ENCODE measurements at regions not wholly inside any gene's neighbourhood (a gene's known extent, or its start where the extent isn't known, plus 50 kb on each side); places are given as distances from the start of the nearest gene placed in this dataset.
A peak's percentile ranks its signal among the peaks of the same experiment; 100 is the strongest.
"Not testable (repeated sequence)": the region's sequence is repeated elsewhere in the genome, so short reads cannot be mapped to it uniquely, and the experiment has no call there.

GRCh38 chr2:16750175-16750924 lies 84.7 kb upstream of the CYRIA start:
- no peak overlapping the region for H3K4me3 ChIP-seq (ENCODE audit: low read depth, low read length)
- DNase-seq (ENCODE audit: low read depth): no peak
- no peak for TF ChIP-seq CTCF (conservative IDR thresholded peaks at IDR 0.05; ENCODE audit: low read depth, low read length)

- H3K4me3 ChIP-seq (ENCODE audit: low read depth, low read length); DNase-seq (ENCODE audit: low read depth): not testable (repeated sequence)
Observed at GRCh38 chr2:16748511-16749266, 83.1 kb upstream of the CYRIA start.

DNA sequence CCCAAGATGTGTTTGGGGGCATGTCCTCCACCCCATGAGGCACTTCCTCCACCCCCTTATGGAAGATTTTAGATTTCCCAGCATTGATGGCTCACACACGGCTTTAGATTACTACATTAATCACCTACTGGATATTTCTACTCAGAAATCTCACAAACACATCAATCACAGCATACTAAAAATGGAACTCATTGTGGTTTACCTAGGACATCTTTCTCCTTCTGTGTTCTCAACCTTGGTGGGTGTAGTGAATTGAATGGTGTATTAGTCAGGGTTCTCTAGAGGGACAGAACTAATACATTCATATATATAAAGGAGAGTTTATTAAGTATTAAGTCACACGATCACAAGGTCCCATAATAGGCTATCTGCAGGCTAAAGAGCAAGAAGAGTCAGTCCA lies 82.1 kb upstream of the CYRIA start:
- H3K4me3 ChIP-seq (ENCODE audit: low read depth, low read length): no peak overlapping the region
- DNase-seq (ENCODE audit: low read depth): no peak
- no peak for TF ChIP-seq CTCF (conservative IDR thresholded peaks at IDR 0.05; ENCODE audit: low read depth, low read length)

- no peak overlapping the region for H3K4me3 ChIP-seq (ENCODE audit: low read depth, low read length)
- DNase-seq (ENCODE audit: low read depth): no peak
- no peak for TF ChIP-seq CTCF (conservative IDR thresholded peaks at IDR 0.05; ENCODE audit: low read depth, low read length)
Observed at GRCh38 chr2:16747257-16747656, 81.6 kb upstream of the CYRIA start.

GRCh38 chr2:16746833-16747232 lies 81.2 kb upstream of the CYRIA start:
- no peak for DNase-seq (ENCODE audit: low read depth)
- TF ChIP-seq CTCF (conservative IDR thresholded peaks at IDR 0.05; ENCODE audit: low read depth, low read length): no peak
- no peak overlapping the region for H3K4me3 ChIP-seq (ENCODE audit: low read depth, low read length)

DNA sequence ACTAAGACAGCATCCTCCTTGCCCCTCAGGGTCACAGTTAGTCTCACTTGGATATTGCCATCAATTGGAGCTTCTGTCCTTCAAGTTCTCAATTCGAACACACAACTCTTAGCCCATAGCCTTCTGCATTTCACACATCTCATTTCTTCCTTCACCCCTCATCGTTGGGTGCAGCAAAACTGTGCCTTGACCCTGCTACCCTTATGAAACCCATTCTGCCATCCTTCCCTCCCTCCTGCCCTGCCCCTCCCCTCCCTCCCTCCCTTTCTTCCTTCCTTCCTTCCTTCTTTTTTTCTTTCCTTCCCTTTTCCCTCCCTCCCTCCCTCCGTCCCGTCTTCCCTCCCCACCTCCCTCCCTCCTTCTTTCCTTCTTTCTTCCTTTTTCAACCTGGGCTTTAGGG lies 80.7 kb upstream of the CYRIA start:
- no peak overlapping the region for H3K4me3 ChIP-seq (ENCODE audit: low read depth, low read length)
- TF ChIP-seq CTCF (conservative IDR thresholded peaks at IDR 0.05; ENCODE audit: low read depth, low read length): no peak
- DNase-seq (ENCODE audit: low read depth): no peak

- no peak overlapping the region for H3K4me3 ChIP-seq (ENCODE audit: low read depth, low read length)
- no peak for TF ChIP-seq CTCF (conservative IDR thresholded peaks at IDR 0.05; ENCODE audit: low read depth, low read length)
- DNase-seq (ENCODE audit: low read depth): peak; percentile 74
Observed at GRCh38 chr2:16745466-16745865, 79.8 kb upstream of the CYRIA start.
